CD14-positive monocyte (primary cell): ENCODE measurements at regions not wholly inside any gene's neighbourhood (a gene's known extent, or its start where the extent isn't known, plus 50 kb on each side); places are given as distances from the start of the nearest gene placed in this dataset.

Experiments
- DNase-seq, 3 donors: peaks; one replicate each; pipeline ENCODE4 v3.0.0-alpha.2; 2011 to 2022
- H2AFZ ChIP-seq: 2 replicates; pipeline ENCODE4 v1.6.0; 2012; ENCODE audit warnings: mild to moderate bottlenecking, low read depth, low read length, inconsistent platforms; ENCODE audit not compliant: insufficient read depth, poor library complexity, severe bottlenecking
- H3K27ac ChIP-seq, 2 donors: 1 replicate in 1 of 2; 2 replicates in 1 of 2; pipeline ENCODE4 v1.5.1; 2012 to 2013; ENCODE audit warnings: low read length in 2 of 2, control low read depth in 1 of 2, inconsistent platforms in 1 of 2, low read depth in 1 of 2, mild to moderate bottlenecking in 1 of 2
- H3K27me3 ChIP-seq, 2 donors: one replicate each; pipeline versions ENCODE4 v1.6.0 to v1.6.1; 2011 to 2013; ENCODE audit warnings: low read length in 2 of 2; ENCODE audit not compliant: control insufficient read depth in 2 of 2, insufficient read depth in 2 of 2
- H3K36me3 ChIP-seq, 2 donors: replicated peaks in 1 of 2; 1 replicate in 1 of 2; 2 replicates in 1 of 2; pipeline versions ENCODE4 v1.5.1 to v1.6.1; 2012 to 2013; ENCODE audit warnings: low read length in 2 of 2, control low read depth in 1 of 2, inconsistent platforms in 1 of 2, mild to moderate bottlenecking in 1 of 2; ENCODE audit not compliant: insufficient read depth in 2 of 2, control insufficient read depth in 1 of 2
- H3K4me1 ChIP-seq, 2 donors: 1 replicate in 1 of 2; 2 replicates in 1 of 2; pipeline versions ENCODE4 v1.5.1 to v1.6.1; 2012 to 2013; ENCODE audit warnings: low read length in 2 of 2, control low read depth in 1 of 2, inconsistent platforms in 1 of 2, mild to moderate bottlenecking in 1 of 2, moderate library complexity in 1 of 2; ENCODE audit not compliant: insufficient read depth in 2 of 2, control insufficient read depth in 1 of 2
- H3K4me2 ChIP-seq: replicated peaks from 2 replicates; pipeline ENCODE3; 2012; ENCODE audit warnings: low read length, moderate library complexity, mild to moderate bottlenecking; ENCODE audit not compliant: poor library complexity, severe bottlenecking; ENCODE audit errors: extremely low read depth
- H3K4me3 ChIP-seq, 3 experiments: fragments of 200-600 bp in 1 of 3; sonication (generic) in 1 of 3; replicated peaks in 1 of 3; 1 replicate in 2 of 3; 2 replicates in 1 of 3; pipeline ENCODE4 v1.5.1; 2011 to 2013; ENCODE audit warnings: low read length in 3 of 3, mild to moderate bottlenecking in 3 of 3, control low read depth in 2 of 3, low read depth in 2 of 3, inconsistent platforms in 1 of 3, moderate library complexity in 1 of 3
- H3K79me2 ChIP-seq: 2 replicates; pipeline ENCODE4 v1.6.0; 2012; ENCODE audit warnings: mild to moderate bottlenecking, control low read depth, inconsistent platforms, low read length, moderate library complexity; ENCODE audit not compliant: insufficient read depth
- H3K9ac ChIP-seq: 2 replicates; pipeline ENCODE4 v1.6.0; 2017; ENCODE audit warnings: low read length, mild to moderate bottlenecking; ENCODE audit not compliant: insufficient read depth, poor library complexity, severe bottlenecking
- H3K9me3 ChIP-seq, 2 donors: replicated peaks in 1 of 2; 1 replicate in 1 of 2; 2 replicates in 1 of 2; pipeline versions ENCODE4 v1.5.1 to v1.6.1; 2012 to 2013; ENCODE audit warnings: low read length in 2 of 2, control low read depth in 1 of 2; ENCODE audit not compliant: control insufficient read depth in 1 of 2, insufficient read depth in 1 of 2
- H4K20me1 ChIP-seq: 2 replicates; pipeline ENCODE4 v1.6.0; 2012; ENCODE audit warnings: mild to moderate bottlenecking, low read length, control low read depth, moderate library complexity; ENCODE audit not compliant: insufficient read depth
- H3K27ac Mint-ChIP-seq, 7 donors: one replicate each; pipeline ENCODE4 v1.8.0; 2020; ENCODE audit warnings: mild to moderate bottlenecking in 7 of 7, mixed read lengths in 7 of 7, moderate library complexity in 6 of 7, inconsistent platforms in 2 of 7
- H3K27me3 Mint-ChIP-seq, 3 donors: one replicate each; pipeline ENCODE4 v1.8.0; 2021 to 2022; ENCODE audit warnings: low read depth in 3 of 3, mild to moderate bottlenecking in 3 of 3, mixed read lengths in 3 of 3, moderate library complexity in 3 of 3, inconsistent platforms in 1 of 3
- H3K36me3 Mint-ChIP-seq, 2 donors: one replicate each; pipeline ENCODE4 v1.8.0; 2020; ENCODE audit warnings: mixed read lengths in 2 of 2, inconsistent platforms in 1 of 2, mild to moderate bottlenecking in 1 of 2
- H3K4me1 Mint-ChIP-seq: one replicate; pipeline ENCODE4 v1.8.0; 2020; ENCODE audit warnings: mild to moderate bottlenecking, mixed read lengths
- H3K4me3 Mint-ChIP-seq, 2 donors: one replicate each; pipeline ENCODE4 v1.8.0; 2020; ENCODE audit warnings: mild to moderate bottlenecking in 2 of 2, mixed read lengths in 2 of 2, moderate library complexity in 1 of 2
- H3K9me3 Mint-ChIP-seq, 7 donors: one replicate each; pipeline ENCODE4 v1.8.0; 2020 to 2022; ENCODE audit warnings: mixed read lengths in 7 of 7, mild to moderate bottlenecking in 6 of 7, moderate library complexity in 6 of 7, inconsistent platforms in 2 of 7
- CTCF ChIP-seq: fragments of 200-600 bp; IDR thresholded peaks from one replicate; pipeline ENCODE4 v1.8.0; 2022; ENCODE audit warnings: antibody characterized with exemption, mild to moderate bottlenecking
- WGBS: methylation state at CpG from one replicate; pipeline ENCODE4 v1.1.5; 2013; ENCODE audit warnings: missing lambda C conversion rate; ENCODE audit not compliant: insufficient coverage; 5-methylcytosine and 5-hydroxymethylcytosine counted together
- intact Hi-C, 2 donors: fragments of 100-400 bp; cut with micrococcal nuclease; formaldehyde crosslinking; loops; one replicate each; pipeline versions ENCODE4 v1.15.0 to v1.15.1; 2023

- Histone ChIP-seq H3K9me3 (no peaks in the 10 kb centered on the region), H3K79me2 (no peaks in the 10 kb centered on the region), H3K4me1 (no peaks in the 10 kb centered on the region), H3K9ac (no peak overlapping the region), H2AFZ (no peak overlapping the region), H3K36me3 (no peaks in the 10 kb centered on the region), H3K27ac (no peak overlapping the region), H3K4me2 (no peak overlapping the region), H4K20me1 (no peaks in the 10 kb centered on the region), H3K27me3 (no peaks in the 10 kb centered on the region), H3K4me3 (no peak overlapping the region)
- 80% methylated on average over 1 of the region's 3 CpGs for WGBS
- no peak for DNase-seq
- intact Hi-C loops: no loop called here
- Mint-ChIP-seq H3K4me3 (no peak overlapping the region), H3K27ac (no peak overlapping the region), H3K9me3 (peaks cover 0 to 6% (median 2%) of the 10 kb centered on the region in 7 donors), H3K27me3 (peaks cover 0 to 2% (median 0%) of the 10 kb centered on the region in 3 donors), H3K4me1 (no peaks in the 10 kb centered on the region), H3K36me3 (no peaks in the 10 kb centered on the region)
- TF ChIP-seq CTCF: no peak
These were observed 68.7 kb downstream of the ADAMTS1 start for GRCh38 chr21:26776310-26777021.

- Mint-ChIP-seq H3K9me3 (no peaks in the 10 kb centered on the region), H3K36me3 (no peaks in the 10 kb centered on the region), H3K4me1 (no peaks in the 10 kb centered on the region), H3K4me3 (no peak overlapping the region), H3K27me3 (peaks cover 0 to 2% (median 0%) of the 10 kb centered on the region in 3 donors), H3K27ac (no peak overlapping the region)
- Histone ChIP-seq H3K4me2 (no peak overlapping the region), H3K4me1 (no peaks in the 10 kb centered on the region), H3K4me3 (no peak overlapping the region), H3K9ac (no peak overlapping the region), H3K79me2 (no peaks in the 10 kb centered on the region), H2AFZ (no peak overlapping the region), H4K20me1 (no peaks in the 10 kb centered on the region), H3K9me3 (no peaks in the 10 kb centered on the region), H3K27me3 (no peaks in the 10 kb centered on the region), H3K27ac (no peak overlapping the region), H3K36me3 (no peaks in the 10 kb centered on the region)
- no peak for TF ChIP-seq CTCF
- intact Hi-C loops: no loop called here
- WGBS: no CpG with 5 or more reads among the region's 2 CpGs
- DNase-seq: no peak
These were observed 72.2 kb downstream of the ADAMTS1 start for GRCh38 chr21:26773058-26773457.
